HEK293T (cell line): ENCODE measurements at regions not wholly inside any gene's neighbourhood (a gene's known extent, or its start where the extent isn't known, plus 50 kb on each side); places are given as distances from the start of the nearest gene placed in this dataset.

Experiments
- ARNT ChIP-seq: fragments of 450-650 bp; IDR thresholded peaks from 2 replicates; pipeline ENCODE4 v1.6.1; 2017; ENCODE audit warnings: mild to moderate bottlenecking
- BHLHE40 ChIP-seq: fragments of 450-650 bp; IDR thresholded peaks from 2 replicates; pipeline ENCODE4 v1.6.1; 2016; ENCODE audit warnings: mild to moderate bottlenecking, moderate library complexity, borderline replicate concordance
- ELF4 ChIP-seq: fragments of 450-650 bp; IDR thresholded peaks from 2 replicates; pipeline ENCODE4 v1.6.1; 2017; ENCODE audit warnings: antibody characterized with exemption
- FOXA1 ChIP-seq: fragments of 450-650 bp; IDR thresholded peaks from 2 replicates; pipeline ENCODE4 v1.6.1; 2016; ENCODE audit warnings: mild to moderate bottlenecking
- NFRKB ChIP-seq: fragments of 450-650 bp; IDR thresholded peaks from 2 replicates; pipeline ENCODE4 v1.6.1; 2016; ENCODE audit warnings: mild to moderate bottlenecking, moderate library complexity
- SP1 ChIP-seq: fragments of 450-650 bp; IDR thresholded peaks from 2 replicates; pipeline ENCODE4 v1.6.1; 2017
- ZNF384 ChIP-seq: fragments of 450-650 bp; IDR thresholded peaks from 2 replicates; pipeline ENCODE4 v1.6.1; 2016

DNA sequence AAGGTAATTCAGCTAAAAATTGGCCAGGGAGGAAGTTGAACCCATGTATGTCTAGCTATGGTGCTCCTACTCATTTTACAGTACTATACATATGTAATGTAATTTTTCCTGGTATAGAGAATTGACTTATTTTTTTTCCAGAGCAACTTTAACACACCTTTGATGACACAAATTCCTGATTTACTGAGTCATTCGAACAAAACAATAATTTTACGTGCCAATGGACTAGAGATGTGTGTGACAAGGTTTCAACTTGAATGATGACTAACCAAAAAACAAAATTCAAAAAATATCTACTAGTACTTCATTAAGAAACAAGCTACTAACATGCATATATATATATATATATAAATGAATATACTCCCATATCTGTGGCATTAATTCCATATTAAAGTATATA is 180.5 kb downstream of the KITLG start:
- TF ChIP-seq ZNF384 (no peak), SP1 (no peak), ELF4 (no peak), BHLHE40 (no peak), ARNT (no peak), NFRKB (no peak), FOXA1 (no peak)
